CD4-positive, alpha-beta T cell (primary cell): ENCODE measurements at regions not wholly inside any gene's neighbourhood (a gene's known extent, or its start where the extent isn't known, plus 50 kb on each side); places are given as distances from the start of the nearest gene placed in this dataset.

ENCODE experiments used
- ATAC-seq: fragments of 200-7000 bp; cut with Tn5 transposase; one replicate; pipeline ENCODE4 v1.10.0; 2022; ENCODE audit warnings: mild to moderate bottlenecking; ENCODE audit not compliant: poor library complexity
- CTCF ChIA-PET: fragments of 350-600 bp; sonication (Branson Sonifier 250); formaldehyde crosslinking; loops from one replicate; lab custom pipeline; 2021; ENCODE audit warnings: antibody characterized with exemption, inconsistent platforms; lab: Charles Lee
- POLR2A ChIA-PET: fragments of 350-600 bp; sonication (Branson Sonifier 250); formaldehyde crosslinking; loops from one replicate; lab custom pipeline; 2021; ENCODE audit warnings: antibody characterized with exemption, inconsistent platforms; lab: Charles Lee
- DNase-seq, 14 experiments: peaks; one replicate each; pipeline ENCODE4 v3.0.0-alpha.2; 2013 to 2020; ENCODE audit warnings: mixed read lengths in 2 of 14
- H3K27ac ChIP-seq, 2 donors: one replicate each; pipeline versions ENCODE4 v1.5.1 to v1.7.0; 2013; ENCODE audit warnings: low read length in 2 of 2, low read depth in 1 of 2, mild to moderate bottlenecking in 1 of 2
- H3K27me3 ChIP-seq, 2 experiments: 1 replicate in 1 of 2; 2 replicates in 1 of 2; pipeline versions ENCODE4 v1.6.1 to v1.7.0; 2013; ENCODE audit warnings: low read length in 2 of 2, control low read depth in 1 of 2, mild to moderate bottlenecking in 1 of 2, moderate library complexity in 1 of 2; ENCODE audit not compliant: insufficient read depth in 2 of 2, control insufficient read depth in 1 of 2
- H3K36me3 ChIP-seq: one replicate; pipeline ENCODE4 v1.6.1; 2013; ENCODE audit warnings: low read length, control low read depth; ENCODE audit not compliant: insufficient read depth
- H3K4me1 ChIP-seq: one replicate; pipeline ENCODE4 v1.6.1; 2013; ENCODE audit warnings: low read length, control low read depth; ENCODE audit not compliant: insufficient read depth
- H3K4me3 ChIP-seq: one replicate; pipeline ENCODE4 v1.5.1; 2013; ENCODE audit warnings: mild to moderate bottlenecking, low read length, moderate library complexity
- H3K9me3 ChIP-seq, 2 experiments: 1 replicate in 1 of 2; 2 replicates in 1 of 2; pipeline versions ENCODE4 v1.6.1 to v1.7.0; 2013; ENCODE audit warnings: low read length in 2 of 2, mild to moderate bottlenecking in 2 of 2, control low read depth in 1 of 2, moderate library complexity in 1 of 2; ENCODE audit not compliant: control insufficient read depth in 1 of 2, insufficient read depth in 1 of 2
- H3K27ac Mint-ChIP-seq: one replicate; pipeline ENCODE4 v1.8.0; 2020; ENCODE audit warnings: mixed read lengths
- H3K27me3 Mint-ChIP-seq: one replicate; pipeline ENCODE4 v1.8.0; 2021; ENCODE audit warnings: mixed read lengths
- H3K36me3 Mint-ChIP-seq: one replicate; pipeline ENCODE4 v1.8.0; 2021; ENCODE audit warnings: low read depth, mixed read lengths
- H3K4me1 Mint-ChIP-seq: one replicate; pipeline ENCODE4 v1.8.0; 2021; ENCODE audit warnings: low read depth, mixed read lengths
- H3K4me3 Mint-ChIP-seq: one replicate; pipeline ENCODE4 v1.8.0; 2020; ENCODE audit warnings: mild to moderate bottlenecking, mixed read lengths
- H3K9me3 Mint-ChIP-seq: one replicate; pipeline ENCODE4 v1.8.0; 2020; ENCODE audit warnings: mixed read lengths
- CTCF ChIP-seq: fragments of 200-600 bp; IDR thresholded peaks from one replicate; pipeline ENCODE4 v1.8.0; 2022; ENCODE audit warnings: antibody characterized with exemption, mild to moderate bottlenecking
- intact Hi-C, 2 experiments: fragments of 100-400 bp; cut with DNase I in 1 of 2; cut with micrococcal nuclease in 1 of 2; formaldehyde crosslinking; loops; one replicate each; pipeline versions ENCODE4 v1.15.1 to v1.9.0; 2023 to 2025; cut with DNase I, micrococcal nuclease

- intact Hi-C loops: no loop called here
- no peaks in the 10 kb centered on the region for H3K9me3 Mint-ChIP-seq
- ATAC-seq: no peak
Measured at GRCh38 chr7:1325646-1326510, 93.2 kb downstream of the UNCX start.

DNA sequence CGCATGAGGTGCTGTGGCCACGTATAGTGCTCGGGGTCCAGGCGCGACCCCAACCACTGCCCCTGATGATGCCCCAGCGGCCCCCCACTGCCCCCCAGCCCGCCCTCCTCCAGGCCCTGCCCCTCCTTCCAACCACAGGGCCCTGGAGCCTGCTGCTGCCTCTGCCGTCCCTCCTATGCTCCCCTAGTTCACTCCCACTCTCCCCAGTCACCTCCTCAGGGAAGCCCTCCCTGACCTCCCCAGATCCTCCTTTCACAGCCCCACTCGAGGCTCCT, 93.8 kb downstream of the UNCX start:
- Histone ChIP-seq H3K9me3 (peaks cover 0 to 27% of the 10 kb centered on the region in 2 experiments), H3K4me1 (no peaks in the 10 kb centered on the region), H3K36me3 (no peaks in the 10 kb centered on the region), H3K4me3 (no peak overlapping the region), H3K27me3 (peaks cover 3 to 24% of the 10 kb centered on the region in 2 experiments), H3K27ac (no peak overlapping the region)
- DNase-seq (no peak), ATAC-seq (no peak)
- ChIA-PET CTCF (no interaction called here), POLR2A (no interaction called here)
- H3K27ac Mint-ChIP-seq: no peak overlapping the region
- H3K36me3 Mint-ChIP-seq: no peaks in the 10 kb centered on the region
- no peaks in the 10 kb centered on the region for H3K9me3 Mint-ChIP-seq
- intact Hi-C loops: no loop called here
- no peaks in the 10 kb centered on the region for H3K4me1 Mint-ChIP-seq
- H3K27me3 Mint-ChIP-seq: peaks cover 10% of the 10 kb centered on the region
- TF ChIP-seq CTCF: no peak
- no peak overlapping the region for H3K4me3 Mint-ChIP-seq

More at GRCh38 chr7:1325646-1326510, 93.2 kb downstream of the UNCX start:
- ChIA-PET CTCF (no interaction called here), POLR2A (no interaction called here)
- Histone ChIP-seq H3K9me3 (peaks cover 0 to 27% of the 10 kb centered on the region in 2 experiments), H3K4me1 (no peaks in the 10 kb centered on the region), H3K27ac (no peak overlapping the region), H3K4me3 (no peak overlapping the region), H3K27me3 (peaks cover 3 to 22% of the 10 kb centered on the region in 2 experiments), H3K36me3 (no peaks in the 10 kb centered on the region)
- Mint-ChIP-seq H3K4me1 (no peaks in the 10 kb centered on the region), H3K4me3 (no peak overlapping the region), H3K36me3 (no peaks in the 10 kb centered on the region), H3K27ac (no peak overlapping the region), H3K27me3 (peaks cover 10% of the 10 kb centered on the region)
- DNase-seq: no peak
- TF ChIP-seq CTCF: no peak

DNA sequence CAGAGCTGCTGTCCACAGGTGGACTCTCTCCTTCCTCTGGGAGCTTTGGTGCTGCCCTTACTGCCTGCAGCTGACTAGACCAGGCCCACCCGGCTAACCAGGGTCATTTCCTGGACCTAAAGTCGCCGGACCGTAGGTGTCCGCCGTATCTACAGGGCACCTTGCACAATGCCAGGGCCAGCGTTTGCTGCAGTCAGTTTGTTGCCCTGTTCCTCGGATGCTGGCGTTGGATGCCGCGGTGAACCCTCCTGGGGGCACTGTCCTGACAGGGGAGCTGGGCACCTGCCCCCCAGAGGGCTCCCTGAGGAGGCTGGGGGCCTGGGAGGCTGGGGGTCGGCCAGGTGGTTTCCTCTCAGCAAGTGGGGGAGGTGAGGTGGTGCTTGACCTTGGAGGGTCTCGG, 96.6 kb downstream of the UNCX start:
- H3K36me3 Mint-ChIP-seq: no peaks in the 10 kb centered on the region
- intact Hi-C loops: no loop called here
- no peak overlapping the region for H3K4me3 Mint-ChIP-seq
- no peaks in the 10 kb centered on the region for H3K9me3 Mint-ChIP-seq
- no peak for DNase-seq
- no peak overlapping the region for H3K27ac Mint-ChIP-seq
- ChIA-PET CTCF (no interaction called here), POLR2A (no interaction called here)
- Histone ChIP-seq H3K27me3 (peaks cover 8 to 17% of the 10 kb centered on the region in 2 experiments), H3K4me1 (no peaks in the 10 kb centered on the region), H3K27ac (no peak overlapping the region), H3K36me3 (no peaks in the 10 kb centered on the region), H3K4me3 (no peak overlapping the region), H3K9me3 (peaks cover 0 to 30% of the 10 kb centered on the region in 2 experiments)
- TF ChIP-seq CTCF: no peak
- H3K4me1 Mint-ChIP-seq: no peaks in the 10 kb centered on the region
- peaks cover 24% of the 10 kb centered on the region for H3K27me3 Mint-ChIP-seq
- no peak for ATAC-seq
